OCI-LY1 (cell line): ENCODE measurements at regions not wholly inside any gene's neighbourhood (a gene's known extent, or its start where the extent isn't known, plus 50 kb on each side); places are given as distances from the start of the nearest gene placed in this dataset.

Source experiments
- H2AFZ ChIP-seq: fragments of 200-600 bp; sonication (generic), shearing (Covaris generic); 2 replicates; pipeline ENCODE4 v1.6.0; 2014; ENCODE audit warnings: antibody characterized with exemption, mild to moderate bottlenecking, low read length
- H3F3A ChIP-seq: fragments of 200-600 bp; sonication (generic), shearing (Covaris generic); 2 replicates; pipeline ENCODE4 v1.6.0; 2014; ENCODE audit warnings: mild to moderate bottlenecking, antibody characterized with exemption, low read length, moderate library complexity; ENCODE audit not compliant: insufficient read depth
- H3K27ac ChIP-seq: fragments of 200-600 bp; sonication (generic); 2 replicates; pipeline ENCODE4 v1.5.1; 2014; ENCODE audit warnings: low read length, mixed run types, mild to moderate bottlenecking, low read depth; ENCODE audit not compliant: poor library complexity, severe bottlenecking
- H3K27me3 ChIP-seq: fragments of 200-600 bp; sonication (generic); 2 replicates; pipeline ENCODE4 v1.6.0; 2014; ENCODE audit warnings: antibody characterized with exemption, mild to moderate bottlenecking, low read length, moderate library complexity; ENCODE audit not compliant: insufficient read depth
- H3K36me3 ChIP-seq: fragments of 200-600 bp; sonication (generic); 2 replicates; pipeline ENCODE4 v1.6.1; 2014; ENCODE audit warnings: mild to moderate bottlenecking, antibody characterized with exemption, low read length, moderate library complexity, mixed read lengths; ENCODE audit not compliant: insufficient read depth
- H3K4me1 ChIP-seq: fragments of 200-600 bp; sonication (generic); 2 replicates; pipeline ENCODE4 v1.5.1; 2014; ENCODE audit warnings: mild to moderate bottlenecking, low read length, moderate library complexity; ENCODE audit not compliant: insufficient read depth, severe bottlenecking
- H3K4me2 ChIP-seq: fragments of 200-600 bp; sonication (generic), shearing (Covaris generic); 2 replicates; pipeline ENCODE4 v1.6.1; 2014; ENCODE audit warnings: low read length
- H3K4me3 ChIP-seq: fragments of 200-600 bp; sonication (generic); 2 replicates; pipeline ENCODE4 v1.5.1; 2014; ENCODE audit warnings: low read length, low read depth, mild to moderate bottlenecking, mixed read lengths; ENCODE audit not compliant: poor library complexity, severe bottlenecking
- H3K79me2 ChIP-seq: fragments of 200-600 bp; shearing (Covaris generic); 2 replicates; pipeline ENCODE4 v1.6.1; 2016; ENCODE audit warnings: mixed run types, low read length, mixed read lengths; ENCODE audit not compliant: insufficient read depth
- H3K9ac ChIP-seq: fragments of 200-600 bp; sonication (generic), shearing (Covaris generic); 2 replicates; pipeline ENCODE4 v1.6.1; 2014; ENCODE audit warnings: mild to moderate bottlenecking, low read length, mixed read lengths
- H3K9me2 ChIP-seq: fragments of 200-600 bp; sonication (generic), shearing (Covaris generic); 2 replicates; pipeline ENCODE4 v1.6.1; 2014; ENCODE audit warnings: low read depth, mild to moderate bottlenecking, low read length, mixed read lengths
- H3K9me3 ChIP-seq: fragments of 200-600 bp; shearing (Covaris generic); 2 replicates; pipeline ENCODE4 v1.6.1; 2014; ENCODE audit warnings: low read length, mixed read lengths
- H4K20me1 ChIP-seq: fragments of 200-600 bp; sonication (generic), shearing (Covaris generic); 2 replicates; pipeline ENCODE4 v1.6.0; 2016; ENCODE audit warnings: mild to moderate bottlenecking, low read length; ENCODE audit not compliant: insufficient read depth
- EZH2 ChIP-seq: fragments of 200-600 bp; sonication (generic), shearing (Covaris generic); IDR thresholded peaks from 2 replicates; pipeline ENCODE4 v1.8.0; 2017; ENCODE audit warnings: borderline replicate concordance, mixed run types, mild to moderate bottlenecking, antibody characterized with exemption, low read length, moderate library complexity, mixed read lengths
- TF ChIP-seq, protein P1 (sequence below): fragments of 200-600 bp; sonication (generic), shearing (Covaris generic); IDR thresholded peaks from 2 replicates; pipeline ENCODE4 v1.5.1; 2017; ENCODE audit warnings: mild to moderate bottlenecking, antibody characterized with exemption, low read length, moderate library complexity, mixed read lengths

DNA sequence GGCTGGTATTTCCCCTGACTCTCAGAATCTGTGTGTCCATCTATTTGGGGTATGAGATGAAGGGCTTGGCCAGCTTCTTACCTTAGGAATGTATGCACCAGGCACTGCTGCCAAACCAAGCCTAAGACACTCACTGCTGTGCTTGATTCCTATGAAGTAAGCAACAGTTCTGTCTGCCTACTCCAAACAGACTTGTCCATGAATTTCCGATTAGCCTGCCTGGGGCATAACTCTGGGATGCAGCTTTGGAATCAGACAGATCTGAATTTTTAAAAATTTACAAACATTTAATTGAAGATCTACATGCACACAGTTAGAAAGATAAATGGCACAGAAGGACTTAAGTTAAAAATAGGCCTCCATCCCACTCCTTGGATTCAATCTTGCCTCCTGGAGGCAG lies 59.5 kb upstream of the JDP2 start:
- Histone ChIP-seq H3K9me2 (no peaks in the 10 kb centered on the region), H3K9me3 (no peaks in the 10 kb centered on the region), H4K20me1 (no peaks in the 10 kb centered on the region), H2AFZ (no peak overlapping the region), H3K9ac (no peak overlapping the region), H3K4me3 (no peak overlapping the region), H3K27ac (no peak overlapping the region), H3K79me2 (no peaks in the 10 kb centered on the region), H3K4me2 (no peak overlapping the region), H3K27me3 (no peaks in the 10 kb centered on the region; the same call in 1 of the 2 replicates), H3F3A (no peaks in the 10 kb centered on the region), H3K36me3 (no peaks in the 10 kb centered on the region), H3K4me1 (no peaks in the 10 kb centered on the region)
- TF ChIP-seq, protein P1, sequence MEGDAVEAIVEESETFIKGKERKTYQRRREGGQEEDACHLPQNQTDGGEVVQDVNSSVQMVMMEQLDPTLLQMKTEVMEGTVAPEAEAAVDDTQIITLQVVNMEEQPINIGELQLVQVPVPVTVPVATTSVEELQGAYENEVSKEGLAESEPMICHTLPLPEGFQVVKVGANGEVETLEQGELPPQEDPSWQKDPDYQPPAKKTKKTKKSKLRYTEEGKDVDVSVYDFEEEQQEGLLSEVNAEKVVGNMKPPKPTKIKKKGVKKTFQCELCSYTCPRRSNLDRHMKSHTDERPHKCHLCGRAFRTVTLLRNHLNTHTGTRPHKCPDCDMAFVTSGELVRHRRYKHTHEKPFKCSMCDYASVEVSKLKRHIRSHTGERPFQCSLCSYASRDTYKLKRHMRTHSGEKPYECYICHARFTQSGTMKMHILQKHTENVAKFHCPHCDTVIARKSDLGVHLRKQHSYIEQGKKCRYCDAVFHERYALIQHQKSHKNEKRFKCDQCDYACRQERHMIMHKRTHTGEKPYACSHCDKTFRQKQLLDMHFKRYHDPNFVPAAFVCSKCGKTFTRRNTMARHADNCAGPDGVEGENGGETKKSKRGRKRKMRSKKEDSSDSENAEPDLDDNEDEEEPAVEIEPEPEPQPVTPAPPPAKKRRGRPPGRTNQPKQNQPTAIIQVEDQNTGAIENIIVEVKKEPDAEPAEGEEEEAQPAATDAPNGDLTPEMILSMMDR = no peak
- no peak for TF ChIP-seq EZH2

DNA sequence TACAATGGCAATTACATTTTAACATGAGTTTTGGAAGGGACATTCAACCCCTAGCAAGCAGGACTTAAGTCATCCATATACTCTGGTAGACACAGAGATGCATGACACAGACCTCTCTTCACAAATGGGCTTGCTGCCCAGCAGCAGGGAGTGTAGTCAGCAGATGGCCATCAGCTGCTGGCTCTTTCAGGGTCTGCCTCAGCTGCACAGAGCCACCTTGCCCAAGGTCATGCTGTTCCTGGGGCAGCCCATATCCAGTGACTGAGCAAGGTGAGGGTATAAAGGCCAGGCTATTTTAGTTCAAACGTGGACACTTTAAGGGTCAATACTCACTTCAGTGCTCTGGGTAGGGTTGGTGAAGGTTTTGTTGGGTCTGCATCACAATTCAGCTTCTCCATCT lies 58.3 kb upstream of the JDP2 start:
- TF ChIP-seq EZH2 = no peak
- TF ChIP-seq, protein P1 = no peak
- H3K9ac ChIP-seq = no peak overlapping the region
- H3K4me2 ChIP-seq = no peak overlapping the region
- H3K36me3 ChIP-seq = no peaks in the 10 kb centered on the region
- no peak overlapping the region for H2AFZ ChIP-seq
- no peaks in the 10 kb centered on the region for H3K9me2 ChIP-seq
- H3K9me3 ChIP-seq = no peaks in the 10 kb centered on the region
- no peak overlapping the region for H3K4me3 ChIP-seq
- H3K27me3 ChIP-seq = no peaks in the 10 kb centered on the region; the same call in 1 of the 2 replicates
- no peaks in the 10 kb centered on the region for H3F3A ChIP-seq
- no peak overlapping the region for H3K27ac ChIP-seq
- no peaks in the 10 kb centered on the region for H4K20me1 ChIP-seq
- H3K4me1 ChIP-seq = no peaks in the 10 kb centered on the region
- H3K79me2 ChIP-seq = no peaks in the 10 kb centered on the region

DNA sequence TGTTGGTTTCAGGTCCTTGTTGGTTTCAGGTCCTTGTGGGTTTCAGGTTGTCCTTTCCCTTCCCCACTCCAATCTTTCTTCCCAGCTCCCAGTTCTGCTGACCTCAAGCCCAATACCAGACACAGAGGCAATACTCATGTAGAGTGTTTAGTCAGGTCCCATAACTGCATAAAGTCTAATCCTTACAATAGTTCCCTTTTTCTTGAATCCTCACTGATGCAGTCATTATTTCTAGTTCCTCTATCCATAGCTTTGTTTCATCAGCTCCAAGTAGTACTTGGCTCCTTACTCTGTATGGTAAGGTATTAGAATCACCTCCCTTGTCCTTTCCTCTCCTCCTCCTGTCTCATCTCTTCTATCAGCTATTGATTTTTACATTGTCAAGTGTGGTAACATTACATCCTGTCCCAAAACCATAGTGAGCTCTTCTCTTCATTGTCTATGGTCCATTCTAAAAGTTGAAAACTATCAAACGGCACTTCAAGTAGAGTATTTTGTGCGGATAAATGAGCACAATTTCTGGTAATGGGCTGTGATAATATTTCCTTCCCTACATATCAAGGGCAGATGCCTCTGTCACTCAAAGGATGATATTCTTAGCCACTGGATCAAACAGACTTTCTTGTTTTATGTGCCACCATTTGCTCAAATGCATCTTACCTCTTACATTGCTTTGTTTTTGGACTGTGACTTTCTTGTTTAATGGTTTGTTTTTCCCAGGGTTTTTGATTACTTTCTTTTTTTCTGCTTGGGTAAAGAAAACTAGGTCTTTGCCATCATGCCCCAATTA lies 57.2 kb upstream of the JDP2 start:
- Histone ChIP-seq H3K4me2 (no peak overlapping the region), H3K4me1 (no peaks in the 10 kb centered on the region), H3K36me3 (no peaks in the 10 kb centered on the region), H3K27me3 (no peaks in the 10 kb centered on the region; the same call in 1 of the 2 replicates), H3K79me2 (no peaks in the 10 kb centered on the region), H2AFZ (no peak overlapping the region), H3K4me3 (no peak overlapping the region), H3K9me2 (no peaks in the 10 kb centered on the region), H3K9me3 (no peaks in the 10 kb centered on the region), H3K27ac (no peak overlapping the region), H4K20me1 (no peaks in the 10 kb centered on the region), H3F3A (no peaks in the 10 kb centered on the region), H3K9ac (no peak overlapping the region)
- no peak for TF ChIP-seq EZH2
- TF ChIP-seq, protein P1 = no peak
